ENCODE measurements at regions not wholly inside any gene's neighbourhood (a gene's known extent, or its start where the extent isn't known, plus 50 kb on each side); places are given as distances from the start of the nearest gene placed in this dataset.

DNA sequence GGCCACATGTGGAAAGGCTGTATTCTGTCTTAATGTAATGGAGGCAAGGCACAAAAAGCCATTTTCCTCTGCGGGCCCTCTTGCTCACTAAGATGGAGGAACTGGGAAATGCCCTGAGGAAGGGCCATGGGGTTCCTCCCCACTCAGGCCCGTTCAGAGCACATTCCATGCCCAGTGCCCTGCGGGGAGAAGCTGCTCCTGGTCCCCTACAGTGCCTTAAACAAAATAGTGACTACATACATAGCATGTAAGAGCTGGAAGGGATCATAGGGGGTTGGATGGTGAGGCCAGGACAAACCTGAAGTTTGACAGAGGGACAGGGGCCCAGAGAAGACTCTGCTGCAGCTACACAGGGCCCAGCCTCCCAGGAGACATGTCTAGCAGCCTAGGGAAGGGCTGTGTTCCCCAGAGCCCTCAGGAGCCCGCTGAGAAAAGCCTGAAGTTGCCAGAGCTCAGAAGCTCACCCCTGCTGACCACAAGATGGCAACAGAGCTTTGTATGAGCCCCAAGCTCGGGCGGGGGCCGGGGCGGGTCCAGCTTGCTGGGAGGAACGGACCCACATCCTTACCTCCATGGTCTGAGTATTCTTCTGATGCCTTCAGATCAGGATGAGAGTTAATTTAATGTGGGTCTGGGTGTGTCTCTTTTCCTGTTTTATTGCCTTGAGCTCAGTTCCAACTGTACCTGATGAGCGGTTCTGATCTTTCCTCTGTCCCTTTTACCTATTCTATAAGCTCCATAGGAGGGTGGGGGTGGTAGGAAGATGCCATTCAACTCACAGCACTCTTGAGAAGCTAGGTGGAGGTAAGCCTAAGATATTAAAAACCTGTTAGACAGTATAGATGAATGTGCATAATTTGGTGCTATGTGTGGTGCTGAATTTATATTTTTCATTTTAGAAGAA is 242.9 kb downstream of the CDC5L start:
- no peak for DNase-seq (ENCODE audit: low read depth in 3 of 3, low spot score in 2 of 3)

DNA sequence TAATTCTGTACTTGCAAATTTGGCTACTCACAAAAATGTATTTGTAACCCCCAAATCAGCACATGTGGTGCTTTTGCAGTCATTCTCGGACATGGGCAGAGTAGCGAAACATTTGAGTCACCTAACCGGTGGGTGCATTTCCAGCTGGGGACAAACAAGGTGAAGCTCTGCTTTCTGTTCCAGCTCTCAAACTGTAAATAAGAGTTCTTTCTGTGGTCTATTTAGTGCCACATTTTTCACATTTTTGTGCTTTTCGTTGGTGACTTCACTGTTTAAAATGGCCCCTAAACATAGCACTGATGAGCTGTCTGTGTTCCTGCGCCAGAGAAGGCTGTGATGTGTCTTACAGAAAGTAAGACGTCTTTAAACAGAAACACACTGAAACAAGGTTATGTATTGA is 244.5 kb downstream of the CDC5L start:
- no peak for DNase-seq (ENCODE audit: low read depth in 3 of 3, low spot score in 2 of 3)

- DNase-seq (ENCODE audit: low read depth in 3 of 3, low spot score in 2 of 3) = no peak
Observed at GRCh38 chr6:44634321-44634720, 246.8 kb downstream of the CDC5L start.

GRCh38 chr6:44635486-44635885 is 248.0 kb downstream of the CDC5L start:
- no peak for DNase-seq (ENCODE audit: low read depth in 3 of 3, low spot score in 2 of 3)

- no peak for DNase-seq (ENCODE audit: low read depth in 3 of 3, low spot score in 2 of 3)
Observed at GRCh38 chr6:44636561-44637248, 249.2 kb downstream of the CDC5L start.

DNA sequence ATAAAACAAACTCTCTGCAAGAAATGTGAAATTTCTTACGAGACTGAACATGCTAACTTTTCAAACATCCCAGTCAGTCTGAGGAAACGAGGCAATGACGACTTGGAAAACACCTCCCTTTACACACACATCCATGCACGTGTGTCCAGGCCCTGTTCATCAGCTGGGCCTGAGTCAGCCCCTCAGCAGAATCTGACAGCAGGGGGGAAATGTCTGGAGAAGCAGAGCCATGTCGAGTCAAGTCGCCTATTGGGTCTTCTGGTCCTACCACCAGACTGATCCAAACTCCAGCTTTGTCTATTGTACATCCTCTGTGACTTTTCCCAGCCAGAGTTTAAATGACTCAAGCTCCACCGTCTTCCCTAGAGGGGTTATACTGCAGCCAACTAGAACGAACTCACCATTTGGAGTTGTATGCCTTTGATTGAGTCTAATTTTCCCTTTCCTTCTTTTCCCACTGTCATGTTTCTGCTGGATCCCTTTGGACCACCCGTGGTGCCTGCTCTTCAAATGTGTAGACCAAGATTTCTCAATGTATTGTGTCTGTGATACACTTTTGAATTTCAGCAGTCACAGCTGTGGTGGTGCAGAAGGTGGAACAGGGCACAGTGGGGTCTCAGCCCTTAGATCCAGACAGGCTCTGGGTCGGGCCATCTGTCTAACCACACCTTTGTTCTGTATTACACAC is 254.0 kb downstream of the CDC5L start:
- DNase-seq (ENCODE audit: low read depth in 3 of 3, low spot score in 2 of 3) = no peak

DNA sequence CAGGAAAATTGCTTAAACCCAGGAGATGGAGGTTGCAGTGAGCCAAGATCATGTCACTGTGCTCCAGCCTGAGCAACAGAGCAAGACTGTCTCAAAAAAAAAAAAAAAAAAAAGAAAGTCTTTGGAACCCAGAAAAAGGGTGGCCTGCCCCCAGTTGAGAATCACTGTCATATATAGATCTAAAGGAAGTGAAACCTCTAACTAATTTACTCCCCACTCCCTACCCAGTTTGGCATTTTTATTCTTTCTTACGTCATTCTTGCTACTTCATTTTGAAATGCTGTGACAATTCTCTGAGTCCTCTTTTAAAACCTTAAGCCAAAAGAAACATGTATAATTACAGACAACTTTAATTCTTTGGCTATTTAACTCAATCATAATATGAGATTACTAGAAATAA is 254.8 kb downstream of the CDC5L start:
- DNase-seq (ENCODE audit: low read depth in 3 of 3, low spot score in 2 of 3) = no peak

DNA sequence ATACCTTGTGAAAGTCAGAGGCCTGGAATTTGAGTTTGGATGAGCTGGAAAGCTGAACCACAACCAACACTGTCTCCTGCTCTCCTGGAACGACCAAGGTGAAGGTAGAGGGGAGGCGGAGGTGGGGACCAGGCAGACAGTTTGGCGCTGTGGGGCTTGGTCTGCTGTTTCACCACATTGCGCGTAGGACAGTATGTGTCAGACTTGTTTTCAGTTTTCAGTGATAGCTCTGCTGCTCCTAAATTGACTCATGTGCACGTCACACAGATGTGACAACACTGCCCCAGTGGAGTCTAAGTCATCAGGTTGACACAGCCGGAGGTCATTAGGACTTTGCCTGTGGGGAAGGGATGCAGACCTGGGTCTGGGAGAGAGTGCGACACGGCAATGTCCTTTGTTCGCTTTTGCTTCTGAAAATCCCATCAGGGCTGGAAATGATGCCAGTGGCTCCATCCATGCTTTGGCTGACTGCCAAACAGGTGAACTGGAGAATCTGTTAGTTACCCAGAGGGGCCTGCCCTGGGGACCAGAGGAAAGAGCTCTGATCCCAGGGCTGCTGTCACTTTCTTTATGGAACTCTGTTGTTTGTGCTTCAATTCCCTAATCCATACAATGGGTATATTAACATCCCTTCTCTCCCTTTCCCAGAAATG is 255.5 kb downstream of the CDC5L start:
- no peak for DNase-seq (ENCODE audit: low read depth in 3 of 3, low spot score in 2 of 3)

- no peak for DNase-seq (ENCODE audit: low read depth in 3 of 3, low spot score in 2 of 3)
Observed at GRCh38 chr6:44645276-44645675, 257.8 kb downstream of the CDC5L start.

GRCh38 chr6:44646355-44646754 is 258.8 kb downstream of the CDC5L start:
- DNase-seq (ENCODE audit: low read depth in 3 of 3, low spot score in 2 of 3) = no peak

DNA sequence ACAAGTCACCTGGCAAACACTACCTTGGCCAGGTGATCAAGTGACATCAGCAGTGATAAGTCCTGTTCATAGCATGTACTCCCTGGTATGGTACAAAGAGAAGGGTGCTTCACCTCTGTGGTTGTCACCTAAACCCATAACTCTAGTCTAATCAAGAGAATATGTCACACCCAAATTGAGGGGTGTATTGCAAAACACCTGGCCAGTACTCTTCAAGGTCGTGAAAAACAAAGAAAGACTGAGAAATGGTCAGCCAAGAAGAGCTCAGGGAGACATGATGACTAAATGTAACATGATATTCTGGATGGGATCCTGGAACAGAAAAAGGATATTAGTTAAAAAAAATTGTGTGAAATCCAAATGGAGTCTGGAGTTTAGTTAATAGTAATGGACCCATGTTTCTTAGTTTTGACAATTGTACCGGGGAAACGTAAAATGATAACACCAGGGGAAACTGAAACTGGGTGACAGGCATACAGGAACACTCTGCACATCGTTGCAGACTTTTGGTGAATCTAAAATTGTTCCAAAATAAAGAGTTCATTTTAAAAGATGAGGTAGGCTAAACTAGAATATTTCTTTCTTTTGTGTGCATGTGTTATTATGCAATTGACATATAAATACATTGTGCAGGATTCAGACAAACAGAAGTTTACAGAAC is 262.0 kb downstream of the CDC5L start:
- no peak for DNase-seq (ENCODE audit: low read depth in 3 of 3, low spot score in 2 of 3)

DNA sequence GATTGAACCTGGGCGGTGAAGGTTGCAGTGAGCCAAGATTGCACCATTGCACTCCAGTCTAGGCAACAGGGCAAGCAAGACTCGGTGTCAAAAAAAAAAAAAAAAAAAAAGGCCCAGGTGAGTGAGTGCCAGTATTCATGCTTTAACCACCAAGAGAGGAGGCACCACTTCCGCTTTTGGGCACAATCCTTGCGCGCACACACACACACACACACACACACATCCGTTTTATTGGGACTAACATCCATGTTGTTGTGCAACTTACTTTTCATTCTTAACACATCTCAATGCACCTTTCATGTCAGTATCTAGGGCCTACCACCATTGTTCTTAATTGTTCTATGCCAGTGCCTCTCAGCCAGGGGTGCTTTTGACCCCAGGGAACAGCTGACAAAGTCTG is 263.0 kb downstream of the CDC5L start:
- no peak for DNase-seq (ENCODE audit: low read depth in 3 of 3, low spot score in 2 of 3)

DNA sequence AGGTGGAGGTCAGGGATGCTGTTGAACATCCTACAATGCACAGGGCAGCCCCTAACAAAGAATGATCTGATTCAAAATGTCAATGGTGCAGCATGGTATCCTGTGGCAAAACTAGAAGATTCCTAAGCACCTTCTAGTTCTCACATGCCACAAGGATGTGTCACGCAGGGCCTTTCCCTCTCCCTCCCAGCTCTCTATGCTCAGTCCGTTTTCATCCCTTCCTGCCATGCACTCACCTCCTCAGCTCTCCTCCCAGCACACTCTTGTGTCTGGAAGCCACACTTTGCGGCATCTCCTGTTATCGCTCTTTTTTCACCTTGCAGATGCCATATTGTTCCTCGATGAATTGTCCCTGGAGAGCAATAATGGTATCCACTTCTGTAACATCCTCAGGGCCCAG is 263.4 kb downstream of the CDC5L start:
- no peak for DNase-seq (ENCODE audit: low read depth in 3 of 3, low spot score in 2 of 3)

GRCh38 chr6:44651604-44652003 is 264.1 kb downstream of the CDC5L start:
- DNase-seq (ENCODE audit: low read depth in 3 of 3, low spot score in 2 of 3) = no peak

DNA sequence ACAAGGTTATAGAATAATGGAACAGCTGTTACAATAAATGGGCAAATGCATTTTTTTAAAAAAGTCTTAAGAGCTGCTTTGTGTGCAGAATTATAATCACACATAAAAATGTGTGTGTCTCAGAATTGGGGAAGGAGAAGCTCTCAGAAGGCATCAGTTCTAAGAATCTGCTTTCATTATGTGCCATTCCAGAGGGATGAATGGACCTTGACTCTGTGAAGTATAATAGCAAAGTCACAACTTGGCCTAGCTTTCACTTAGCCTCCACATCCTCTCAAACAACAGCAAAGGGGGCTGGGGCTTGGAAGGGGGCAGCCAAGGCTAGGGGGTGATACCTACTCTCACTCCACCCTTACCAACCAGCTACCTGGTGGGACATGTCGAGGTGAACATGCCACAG is 265.0 kb downstream of the CDC5L start:
- no peak for DNase-seq (ENCODE audit: low read depth in 3 of 3, low spot score in 2 of 3)

DNA sequence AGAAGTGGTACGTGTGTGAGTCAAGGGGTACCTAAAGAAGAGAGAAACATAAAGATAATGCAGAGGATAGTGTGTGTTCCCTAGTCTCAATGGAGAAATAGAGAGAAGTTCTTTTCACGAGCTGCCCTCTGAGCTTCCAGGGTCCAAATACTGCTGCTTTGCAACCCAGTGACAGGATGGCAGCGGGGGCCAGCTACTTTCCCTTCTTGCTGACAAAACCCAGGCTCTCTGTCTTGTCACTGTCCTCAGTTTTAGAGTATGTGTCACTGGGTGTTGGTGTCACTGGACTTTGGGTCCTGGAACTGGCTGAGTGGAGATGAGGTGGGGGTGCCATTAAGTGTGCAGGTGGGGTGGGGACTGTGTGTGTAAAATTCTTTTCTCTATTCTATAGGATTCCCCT is 265.6 kb downstream of the CDC5L start:
- no peak for DNase-seq (ENCODE audit: low read depth in 3 of 3, low spot score in 2 of 3)

DNA sequence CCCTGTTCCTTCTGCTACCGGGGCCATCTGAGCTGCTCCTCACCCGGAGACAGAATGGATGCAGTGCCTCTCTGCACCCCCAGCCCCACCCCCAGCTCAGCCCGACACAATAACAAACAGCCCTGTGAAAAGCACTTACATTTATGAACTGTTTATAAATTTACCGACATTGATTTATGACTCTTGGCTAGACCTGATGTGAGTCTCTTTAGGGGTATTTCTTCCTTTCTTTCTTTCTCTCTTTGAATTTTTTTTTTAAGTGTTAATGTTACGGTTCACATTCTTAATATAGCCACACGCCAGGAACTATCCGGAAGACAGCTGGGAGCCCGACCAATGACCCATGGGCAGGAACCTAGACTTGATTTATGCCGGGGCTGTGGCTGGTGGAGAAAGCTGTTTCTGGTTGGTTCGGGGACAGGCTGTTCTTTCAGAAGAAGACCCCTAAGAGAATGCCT is 266.3 kb downstream of the CDC5L start:
- DNase-seq (ENCODE audit: low read depth in 3 of 3, low spot score in 2 of 3) = no peak

GRCh38 chr6:44655412-44656342 is 268.2 kb downstream of the CDC5L start:
- no peak for DNase-seq (ENCODE audit: low read depth in 3 of 3, low spot score in 2 of 3)

- no peak for DNase-seq (ENCODE audit: low read depth in 3 of 3, low spot score in 2 of 3)
Observed at GRCh38 chr6:44656691-44657090, 269.2 kb downstream of the CDC5L start.

All from right renal cortex interstitium (tissue), 3 donors.